ENCODE measurements at regions not wholly inside any gene's neighbourhood (a gene's known extent, or its start where the extent isn't known, plus 50 kb on each side); places are given as distances from the start of the nearest gene placed in this dataset.

- no peak overlapping the region for H3K27ac ChIP-seq (ENCODE audit: low read length)
- no peak overlapping the region for H3K4me3 ChIP-seq (ENCODE audit: low read length)
- no peaks in the 10 kb centered on the region for H3K36me3 ChIP-seq (replicated peaks; ENCODE audit: insufficient read depth, low read length)
- H3K79me2 ChIP-seq (ENCODE audit: low read length) = no peaks in the 10 kb centered on the region
- H3K9ac ChIP-seq (ENCODE audit: low read length) = no peak overlapping the region
- H3F3A ChIP-seq (ENCODE audit: insufficient read depth, low read length) = no peaks in the 10 kb centered on the region
- no peaks in the 10 kb centered on the region for H3K9me3 ChIP-seq (replicated peaks; ENCODE audit: insufficient read depth, low read length)
- no peaks in the 10 kb centered on the region for H3K4me1 ChIP-seq (ENCODE audit: low read length)
- no peak for DNase-seq
- TF ChIP-seq EZH2 (optimal IDR thresholded peaks at IDR 0.05; ENCODE audit: low read depth, low read length) (no peak), EZH2phosphoT487 (IDR thresholded peaks at IDR 0.05; ENCODE audit: low read length) (no peak)
- TF ChIP-seq, protein P1, sequence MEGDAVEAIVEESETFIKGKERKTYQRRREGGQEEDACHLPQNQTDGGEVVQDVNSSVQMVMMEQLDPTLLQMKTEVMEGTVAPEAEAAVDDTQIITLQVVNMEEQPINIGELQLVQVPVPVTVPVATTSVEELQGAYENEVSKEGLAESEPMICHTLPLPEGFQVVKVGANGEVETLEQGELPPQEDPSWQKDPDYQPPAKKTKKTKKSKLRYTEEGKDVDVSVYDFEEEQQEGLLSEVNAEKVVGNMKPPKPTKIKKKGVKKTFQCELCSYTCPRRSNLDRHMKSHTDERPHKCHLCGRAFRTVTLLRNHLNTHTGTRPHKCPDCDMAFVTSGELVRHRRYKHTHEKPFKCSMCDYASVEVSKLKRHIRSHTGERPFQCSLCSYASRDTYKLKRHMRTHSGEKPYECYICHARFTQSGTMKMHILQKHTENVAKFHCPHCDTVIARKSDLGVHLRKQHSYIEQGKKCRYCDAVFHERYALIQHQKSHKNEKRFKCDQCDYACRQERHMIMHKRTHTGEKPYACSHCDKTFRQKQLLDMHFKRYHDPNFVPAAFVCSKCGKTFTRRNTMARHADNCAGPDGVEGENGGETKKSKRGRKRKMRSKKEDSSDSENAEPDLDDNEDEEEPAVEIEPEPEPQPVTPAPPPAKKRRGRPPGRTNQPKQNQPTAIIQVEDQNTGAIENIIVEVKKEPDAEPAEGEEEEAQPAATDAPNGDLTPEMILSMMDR (IDR thresholded peaks at IDR 0.05; ENCODE audit: low read length) = no peak
- no peaks in the 10 kb centered on the region for H4K20me1 ChIP-seq (ENCODE audit: insufficient read depth, low read length)
- no peaks in the 10 kb centered on the region for H3K27me3 ChIP-seq (replicated peaks; ENCODE audit: insufficient read depth, low read length)
- no peak overlapping the region for H2AFZ ChIP-seq (ENCODE audit: low read length)
- no peak overlapping the region for H3K4me2 ChIP-seq (ENCODE audit: low read depth, low read length)
- H3K9me2 ChIP-seq (replicated peaks; ENCODE audit: insufficient read depth, low read length) = no peaks in the 10 kb centered on the region
Observed at GRCh38 chr2:65550246-65550645, 117.8 kb upstream of the SPRED2 start.

- no peaks in the 10 kb centered on the region for H3K4me1 ChIP-seq (ENCODE audit: low read length)
- H3K4me2 ChIP-seq (ENCODE audit: low read depth, low read length) = no peak overlapping the region
- no peaks in the 10 kb centered on the region for H4K20me1 ChIP-seq (ENCODE audit: insufficient read depth, low read length)
- TF ChIP-seq EZH2 (optimal IDR thresholded peaks at IDR 0.05; ENCODE audit: low read depth, low read length) (no peak), EZH2phosphoT487 (IDR thresholded peaks at IDR 0.05; ENCODE audit: low read length) (no peak)
- TF ChIP-seq, protein P1 (IDR thresholded peaks at IDR 0.05; ENCODE audit: low read length) = no peak
- no peak overlapping the region for H3K4me3 ChIP-seq (ENCODE audit: low read length)
- H3F3A ChIP-seq (ENCODE audit: insufficient read depth, low read length) = no peaks in the 10 kb centered on the region
- no peaks in the 10 kb centered on the region for H3K79me2 ChIP-seq (ENCODE audit: low read length)
- H3K27me3 ChIP-seq (replicated peaks; ENCODE audit: insufficient read depth, low read length) = no peaks in the 10 kb centered on the region
- H3K9me3 ChIP-seq (replicated peaks; ENCODE audit: insufficient read depth, low read length) = no peaks in the 10 kb centered on the region
- no peak overlapping the region for H2AFZ ChIP-seq (ENCODE audit: low read length)
- H3K9me2 ChIP-seq (replicated peaks; ENCODE audit: insufficient read depth, low read length) = no peaks in the 10 kb centered on the region
- no peak overlapping the region for H3K9ac ChIP-seq (ENCODE audit: low read length)
- no peak for DNase-seq
- H3K27ac ChIP-seq (ENCODE audit: low read length) = no peak overlapping the region
- H3K36me3 ChIP-seq (replicated peaks; ENCODE audit: insufficient read depth, low read length) = no peaks in the 10 kb centered on the region
Observed at GRCh38 chr2:65549631-65550030, 117.2 kb upstream of the SPRED2 start.

DNA sequence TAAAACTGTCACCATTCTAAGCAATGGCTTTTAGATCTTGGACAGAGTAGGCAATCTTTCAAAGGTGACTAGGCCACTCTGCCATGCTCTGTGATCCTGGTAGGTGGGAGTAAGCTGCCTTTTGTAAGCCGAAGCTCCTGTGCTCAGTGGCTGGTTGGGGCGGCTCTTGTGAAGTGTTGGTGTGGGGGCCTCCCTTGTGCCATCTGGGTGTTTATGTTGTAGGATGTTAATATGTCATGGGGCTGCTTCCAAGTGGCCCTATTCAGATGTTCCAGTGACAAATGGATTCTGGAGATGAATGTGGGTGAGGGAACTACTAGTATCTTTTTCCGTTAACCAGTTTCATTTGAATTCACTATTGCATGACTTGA is 116.8 kb upstream of the SPRED2 start:
- TF ChIP-seq EZH2 (optimal IDR thresholded peaks at IDR 0.05; ENCODE audit: low read depth, low read length) (no peak), EZH2phosphoT487 (IDR thresholded peaks at IDR 0.05; ENCODE audit: low read length) (no peak)
- TF ChIP-seq, protein P1 (IDR thresholded peaks at IDR 0.05; ENCODE audit: low read length) = no peak
- H3K4me2 ChIP-seq (ENCODE audit: low read depth, low read length) = no peak overlapping the region

More for the DNA sequence above, 116.8 kb upstream of the SPRED2 start:
- H3K9me2 ChIP-seq (replicated peaks; ENCODE audit: insufficient read depth, low read length) = no peaks in the 10 kb centered on the region
- H2AFZ ChIP-seq (ENCODE audit: low read length) = no peak overlapping the region
- no peak for DNase-seq
- H3K9me3 ChIP-seq (replicated peaks; ENCODE audit: insufficient read depth, low read length) = no peaks in the 10 kb centered on the region
- H3K79me2 ChIP-seq (ENCODE audit: low read length) = no peaks in the 10 kb centered on the region
- no peaks in the 10 kb centered on the region for H3K4me1 ChIP-seq (ENCODE audit: low read length)
- no peak overlapping the region for H3K4me3 ChIP-seq (ENCODE audit: low read length)
- no peak overlapping the region for H3K9ac ChIP-seq (ENCODE audit: low read length)
- H4K20me1 ChIP-seq (ENCODE audit: insufficient read depth, low read length) = no peaks in the 10 kb centered on the region
- no peaks in the 10 kb centered on the region for H3K27me3 ChIP-seq (replicated peaks; ENCODE audit: insufficient read depth, low read length)
- no peaks in the 10 kb centered on the region for H3F3A ChIP-seq (ENCODE audit: insufficient read depth, low read length)
- H3K36me3 ChIP-seq (replicated peaks; ENCODE audit: insufficient read depth, low read length) = no peaks in the 10 kb centered on the region
- H3K27ac ChIP-seq (ENCODE audit: low read length) = no peak overlapping the region
